Activated B cell treated with CpG ODN at 0.5 μM for 24 hours (primary cell): ENCODE measurements at regions not wholly inside any gene's neighbourhood (a gene's known extent, or its start where the extent isn't known, plus 50 kb on each side); places are given as distances from the start of the nearest gene placed in this dataset.

Source experiments
- ATAC-seq: fragments of 200-7000 bp; cut with Tn5 transposase; one replicate; pipeline ENCODE4 v1.10.0; 2021; ENCODE audit warnings: low read depth, mild to moderate bottlenecking, moderate library complexity
- CTCF ChIA-PET: fragments of 350-600 bp; sonication (Branson Sonifier 250); formaldehyde crosslinking; loops from one replicate; lab custom pipeline; 2021; ENCODE audit warnings: antibody characterized with exemption; lab: Charles Lee
- POLR2A ChIA-PET: fragments of 350-600 bp; sonication (Branson Sonifier 250); formaldehyde crosslinking; loops from one replicate; lab custom pipeline; 2021; ENCODE audit warnings: antibody characterized with exemption; lab: Charles Lee
- DNase-seq: peaks from one replicate; pipeline ENCODE4 v3.0.0; 2022
- H3K27ac Mint-ChIP-seq: one replicate; pipeline ENCODE4 v1.8.0; 2020; ENCODE audit warnings: mixed read lengths
- H3K27me3 Mint-ChIP-seq: one replicate; pipeline ENCODE4 v1.8.0; 2021; ENCODE audit warnings: mixed read lengths
- H3K36me3 Mint-ChIP-seq: one replicate; pipeline ENCODE4 v1.8.0; 2021; ENCODE audit warnings: low read depth, mixed read lengths
- H3K4me1 Mint-ChIP-seq: one replicate; pipeline ENCODE4 v1.8.0; 2021; ENCODE audit warnings: mixed read lengths
- H3K4me3 Mint-ChIP-seq: one replicate; pipeline ENCODE4 v1.8.0; 2020; ENCODE audit warnings: mild to moderate bottlenecking, mixed read lengths
- H3K9me3 Mint-ChIP-seq: one replicate; pipeline ENCODE4 v1.8.0; 2020; ENCODE audit warnings: mixed read lengths
- intact Hi-C: fragments of 100-400 bp; cut with micrococcal nuclease; formaldehyde crosslinking; loops from one replicate; pipeline ENCODE4 v1.15.1; 2024
- TF ChIP-seq, protein P1 (sequence below): fragments of 200-600 bp; IDR thresholded peaks from one replicate; pipeline ENCODE4 v1.8.0; 2022; ENCODE audit warnings: antibody characterized with exemption, mild to moderate bottlenecking

GRCh38 chr17:54771409-54771915 is 129.2 kb upstream of the TOM1L1 start:
- TF ChIP-seq, protein P1, sequence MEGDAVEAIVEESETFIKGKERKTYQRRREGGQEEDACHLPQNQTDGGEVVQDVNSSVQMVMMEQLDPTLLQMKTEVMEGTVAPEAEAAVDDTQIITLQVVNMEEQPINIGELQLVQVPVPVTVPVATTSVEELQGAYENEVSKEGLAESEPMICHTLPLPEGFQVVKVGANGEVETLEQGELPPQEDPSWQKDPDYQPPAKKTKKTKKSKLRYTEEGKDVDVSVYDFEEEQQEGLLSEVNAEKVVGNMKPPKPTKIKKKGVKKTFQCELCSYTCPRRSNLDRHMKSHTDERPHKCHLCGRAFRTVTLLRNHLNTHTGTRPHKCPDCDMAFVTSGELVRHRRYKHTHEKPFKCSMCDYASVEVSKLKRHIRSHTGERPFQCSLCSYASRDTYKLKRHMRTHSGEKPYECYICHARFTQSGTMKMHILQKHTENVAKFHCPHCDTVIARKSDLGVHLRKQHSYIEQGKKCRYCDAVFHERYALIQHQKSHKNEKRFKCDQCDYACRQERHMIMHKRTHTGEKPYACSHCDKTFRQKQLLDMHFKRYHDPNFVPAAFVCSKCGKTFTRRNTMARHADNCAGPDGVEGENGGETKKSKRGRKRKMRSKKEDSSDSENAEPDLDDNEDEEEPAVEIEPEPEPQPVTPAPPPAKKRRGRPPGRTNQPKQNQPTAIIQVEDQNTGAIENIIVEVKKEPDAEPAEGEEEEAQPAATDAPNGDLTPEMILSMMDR: no peak
- intact Hi-C loops: no loop called here
- no peaks in the 10 kb centered on the region for H3K4me1 Mint-ChIP-seq
- H3K36me3 Mint-ChIP-seq: no peaks in the 10 kb centered on the region
- no peaks in the 10 kb centered on the region for H3K27me3 Mint-ChIP-seq
- DNase-seq (no peak), ATAC-seq (no peak)
- no peak overlapping the region for H3K4me3 Mint-ChIP-seq
- POLR2A ChIA-PET: no interaction called here
- H3K9me3 Mint-ChIP-seq: peaks cover 3% of the 10 kb centered on the region
- H3K27ac Mint-ChIP-seq: no peak overlapping the region
- CTCF ChIA-PET: no interaction called here

- ChIA-PET POLR2A (no interaction called here), CTCF (no interaction called here)
- no peak overlapping the region for H3K4me3 Mint-ChIP-seq
- no peak overlapping the region for H3K27ac Mint-ChIP-seq
- H3K27me3 Mint-ChIP-seq: no peaks in the 10 kb centered on the region
- TF ChIP-seq, protein P1: no peak
- no peaks in the 10 kb centered on the region for H3K4me1 Mint-ChIP-seq
- no peaks in the 10 kb centered on the region for H3K36me3 Mint-ChIP-seq
- ATAC-seq: no peak
- H3K9me3 Mint-ChIP-seq: no peaks in the 10 kb centered on the region
- DNase-seq: no peak
- intact Hi-C loops: no loop called here
These were observed 120.4 kb upstream of the TOM1L1 start for GRCh38 chr17:54780238-54780637.

- ChIA-PET CTCF (no interaction called here), POLR2A (no interaction called here)
- H3K4me3 Mint-ChIP-seq: no peak overlapping the region
- H3K36me3 Mint-ChIP-seq: no peaks in the 10 kb centered on the region
- no peaks in the 10 kb centered on the region for H3K27me3 Mint-ChIP-seq
- no peak for ATAC-seq
- TF ChIP-seq, protein P1: no peak
- H3K9me3 Mint-ChIP-seq: no peaks in the 10 kb centered on the region
- H3K4me1 Mint-ChIP-seq: no peaks in the 10 kb centered on the region
- no peak for DNase-seq
- no peak overlapping the region for H3K27ac Mint-ChIP-seq
- intact Hi-C loops: no loop called here
These were observed 119.3 kb upstream of the TOM1L1 start for GRCh38 chr17:54781389-54781788.

- POLR2A ChIA-PET: no interaction called here
These were observed 116.3 kb upstream of the TOM1L1 start for GRCh38 chr17:54784305-54784704.

DNA sequence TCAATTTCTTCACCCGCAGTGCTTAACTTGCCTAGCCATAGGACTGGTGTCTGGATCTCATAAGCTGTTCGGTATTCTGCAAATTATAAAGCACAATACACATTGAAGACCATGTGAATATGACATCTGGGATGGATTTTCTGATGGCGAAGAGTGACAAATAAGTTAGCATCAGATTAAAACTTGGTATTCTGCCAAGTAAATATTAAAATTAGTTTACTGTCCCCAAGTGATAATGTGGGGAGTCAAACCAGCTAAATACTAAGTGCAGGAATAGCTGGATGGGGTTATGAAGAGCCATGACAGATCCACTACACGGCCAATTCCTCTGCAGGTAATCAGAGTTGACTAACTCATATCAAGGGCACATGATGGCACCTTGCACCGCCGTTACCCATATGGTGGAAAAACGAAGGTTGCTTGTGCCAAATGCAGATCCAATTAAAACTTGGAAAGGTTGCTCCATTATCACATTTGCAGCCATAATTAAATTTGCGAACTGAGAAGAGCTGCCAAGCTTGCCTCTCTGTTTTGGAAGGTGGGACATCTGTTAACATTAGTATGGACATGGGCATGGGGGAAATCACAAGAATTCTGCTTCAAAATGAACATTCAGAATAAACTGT is 114.9 kb upstream of the TOM1L1 start:
- ChIA-PET POLR2A (no interaction called here), CTCF (no interaction called here)
- no peak overlapping the region for H3K27ac Mint-ChIP-seq
- H3K4me3 Mint-ChIP-seq: no peak overlapping the region
- TF ChIP-seq, protein P1: no peak
- H3K36me3 Mint-ChIP-seq: no peaks in the 10 kb centered on the region
- ATAC-seq (no peak), DNase-seq (no peak)
- no peaks in the 10 kb centered on the region for H3K9me3 Mint-ChIP-seq
- no peaks in the 10 kb centered on the region for H3K4me1 Mint-ChIP-seq
- no peaks in the 10 kb centered on the region for H3K27me3 Mint-ChIP-seq
- intact Hi-C loops: no loop called here

More at GRCh38 chr17:54784305-54784704, 116.3 kb upstream of the TOM1L1 start:
- Mint-ChIP-seq H3K4me1 (no peaks in the 10 kb centered on the region), H3K27me3 (no peaks in the 10 kb centered on the region), H3K9me3 (no peaks in the 10 kb centered on the region), H3K36me3 (no peaks in the 10 kb centered on the region), H3K27ac (no peak overlapping the region), H3K4me3 (no peak overlapping the region)
- TF ChIP-seq, protein P1: no peak
- CTCF ChIA-PET: no interaction called here
- ATAC-seq (no peak), DNase-seq (no peak)
- intact Hi-C loops: no loop called here
